CD8-positive, alpha-beta memory T cell (primary cell): ENCODE measurements at regions not wholly inside any gene's neighbourhood (a gene's known extent, or its start where the extent isn't known, plus 50 kb on each side); places are given as distances from the start of the nearest gene placed in this dataset.

Experiments used
- CTCF ChIA-PET: fragments of 350-600 bp; sonication (Branson Sonifier 250); formaldehyde crosslinking; loops from one replicate; lab custom pipeline; 2021; ENCODE audit warnings: antibody characterized with exemption; lab: Charles Lee
- POLR2A ChIA-PET: fragments of 350-600 bp; sonication (Branson Sonifier 250); formaldehyde crosslinking; loops from one replicate; lab custom pipeline; 2021; ENCODE audit warnings: antibody characterized with exemption; lab: Charles Lee
- DNase-seq, 5 donors: peaks; one replicate each; pipeline versions ENCODE4 v3.0.0 to v3.0.0-alpha.2; 2020 to 2022; ENCODE audit warnings: mixed read lengths in 1 of 5
- H3K27ac ChIP-seq: one replicate; pipeline ENCODE4 v1.7.0; 2013; ENCODE audit warnings: low read depth, mild to moderate bottlenecking, low read length, moderate library complexity
- H3K27me3 ChIP-seq: 2 replicates; pipeline ENCODE4 v1.7.0; 2013; ENCODE audit warnings: low read length, mild to moderate bottlenecking; ENCODE audit not compliant: insufficient read depth, poor library complexity, severe bottlenecking
- H3K36me3 ChIP-seq: 2 replicates; pipeline ENCODE4 v1.7.0; 2013; ENCODE audit warnings: mild to moderate bottlenecking, low read length, moderate library complexity; ENCODE audit not compliant: insufficient read depth
- H3K4me1 ChIP-seq: 2 replicates; pipeline ENCODE4 v1.7.0; 2013; ENCODE audit warnings: mild to moderate bottlenecking, low read length, moderate library complexity; ENCODE audit not compliant: insufficient read depth
- H3K4me3 ChIP-seq: 2 replicates; pipeline ENCODE4 v1.7.0; 2013; ENCODE audit warnings: mild to moderate bottlenecking, low read length
- H3K9me3 ChIP-seq: 2 replicates; pipeline ENCODE4 v1.7.0; 2013; ENCODE audit warnings: mild to moderate bottlenecking, low read length
- H3K27ac Mint-ChIP-seq, 8 donors: one replicate each; pipeline ENCODE4 v1.8.0; 2020 to 2021; ENCODE audit warnings: mixed read lengths in 8 of 8, mild to moderate bottlenecking in 6 of 8, inconsistent platforms in 3 of 8, moderate library complexity in 3 of 8
- H3K27me3 Mint-ChIP-seq, 2 donors: one replicate each; pipeline ENCODE4 v1.8.0; 2020 to 2021; ENCODE audit warnings: mixed read lengths in 2 of 2, mild to moderate bottlenecking in 1 of 2, moderate library complexity in 1 of 2
- H3K36me3 Mint-ChIP-seq, 3 donors: one replicate each; pipeline ENCODE4 v1.8.0; 2020 to 2021; ENCODE audit warnings: mixed read lengths in 3 of 3, inconsistent platforms in 1 of 3, mild to moderate bottlenecking in 1 of 3
- H3K4me1 Mint-ChIP-seq, 3 donors: one replicate each; pipeline ENCODE4 v1.8.0; 2020 to 2021; ENCODE audit warnings: mixed read lengths in 3 of 3, inconsistent platforms in 1 of 3, mild to moderate bottlenecking in 1 of 3
- H3K4me3 Mint-ChIP-seq, 7 donors: one replicate each; pipeline ENCODE4 v1.8.0; 2020 to 2021; ENCODE audit warnings: mixed read lengths in 7 of 7, mild to moderate bottlenecking in 6 of 7, moderate library complexity in 4 of 7, inconsistent platforms in 2 of 7
- H3K9me3 Mint-ChIP-seq, 5 donors: one replicate each; pipeline ENCODE4 v1.8.0; 2020 to 2022; ENCODE audit warnings: mixed read lengths in 5 of 5, mild to moderate bottlenecking in 3 of 5, moderate library complexity in 2 of 5, inconsistent platforms in 1 of 5

DNA sequence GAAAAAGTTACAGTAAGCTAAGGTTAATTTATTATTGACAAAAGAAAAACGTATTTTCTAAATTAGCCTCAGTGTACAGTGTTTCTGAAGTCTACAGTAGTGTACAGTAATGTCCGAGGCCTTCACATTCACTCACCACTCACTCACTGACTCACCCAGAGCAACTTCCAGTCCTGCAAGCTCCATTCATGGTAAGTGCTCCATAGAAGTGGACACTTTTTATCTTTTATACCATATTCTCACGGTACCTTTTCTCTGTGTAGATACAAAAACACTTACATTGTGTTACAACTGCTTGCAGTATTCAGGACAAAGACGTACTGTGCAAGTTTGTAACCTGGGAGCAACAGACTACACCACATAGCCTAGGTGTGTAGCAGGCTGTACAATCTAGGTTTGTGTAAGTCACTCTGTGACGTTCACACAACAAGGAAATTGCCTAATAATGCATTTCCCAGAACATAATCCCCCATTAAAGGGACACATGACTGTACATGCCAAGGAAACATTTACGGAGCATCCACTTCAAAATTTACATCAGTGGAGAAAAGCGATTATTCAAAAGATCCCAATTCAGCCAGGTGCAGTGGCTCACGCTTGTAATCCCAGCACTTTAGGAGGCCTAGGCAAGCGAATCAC, 133.4 kb downstream of the BANF2 start:
- Histone ChIP-seq H3K36me3 (no peaks in the 10 kb centered on the region), H3K4me1 (no peaks in the 10 kb centered on the region), H3K9me3 (no peaks in the 10 kb centered on the region), H3K27me3 (no peaks in the 10 kb centered on the region), H3K27ac (no peak overlapping the region), H3K4me3 (no peak overlapping the region)
- ChIA-PET CTCF (no interaction called here), POLR2A (no interaction called here)
- DNase-seq: no peak
- H3K27me3 Mint-ChIP-seq: peaks cover 0 to 5% of the 10 kb centered on the region in 2 donors
- no peaks in the 10 kb centered on the region for H3K4me1 Mint-ChIP-seq
- H3K27ac Mint-ChIP-seq: no peak overlapping the region
- no peak overlapping the region for H3K4me3 Mint-ChIP-seq
- H3K36me3 Mint-ChIP-seq: no peaks in the 10 kb centered on the region
- H3K9me3 Mint-ChIP-seq: no peaks in the 10 kb centered on the region

DNA sequence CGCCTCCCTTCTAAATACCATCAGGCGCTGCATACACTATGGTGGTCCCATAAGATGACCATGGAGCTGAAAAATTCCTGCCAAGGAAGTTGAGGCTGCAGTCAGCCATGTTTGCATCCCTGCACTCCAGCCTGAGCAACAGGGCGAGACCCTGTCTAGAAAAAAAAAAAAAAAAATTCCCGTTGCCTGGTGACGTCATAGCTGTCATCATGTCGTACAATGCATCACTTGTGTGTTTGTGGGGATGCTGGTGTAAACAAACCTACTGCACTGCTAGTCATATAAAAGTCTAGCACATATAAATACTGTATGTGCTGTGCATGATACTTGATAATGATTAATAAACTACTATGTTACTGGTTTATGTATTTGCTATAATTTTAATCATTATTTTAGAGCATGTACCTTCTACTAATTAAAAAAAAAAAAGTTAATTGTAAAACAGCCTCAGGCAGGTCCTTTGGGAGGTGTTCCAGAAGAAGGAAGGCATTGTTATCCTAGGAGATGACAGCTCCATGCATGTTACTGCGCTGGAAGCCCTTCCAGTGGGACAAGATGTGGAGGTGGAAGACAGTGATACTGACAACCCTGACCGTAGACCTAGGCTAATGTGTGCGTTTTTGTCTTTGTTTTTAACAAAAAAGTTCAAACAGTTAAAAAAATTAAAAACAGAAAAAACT, 132.6 kb downstream of the BANF2 start:
- Histone ChIP-seq H3K4me1 (no peaks in the 10 kb centered on the region), H3K4me3 (no peak overlapping the region), H3K27me3 (no peaks in the 10 kb centered on the region), H3K9me3 (no peaks in the 10 kb centered on the region), H3K27ac (no peak overlapping the region), H3K36me3 (no peaks in the 10 kb centered on the region)
- H3K27me3 Mint-ChIP-seq: peaks cover 0 to 6% of the 10 kb centered on the region in 2 donors
- DNase-seq: no peak
- H3K9me3 Mint-ChIP-seq: no peaks in the 10 kb centered on the region
- ChIA-PET CTCF (no interaction called here), POLR2A (no interaction called here)
- H3K36me3 Mint-ChIP-seq: no peaks in the 10 kb centered on the region
- H3K4me3 Mint-ChIP-seq: no peak overlapping the region
- H3K27ac Mint-ChIP-seq: no peak overlapping the region
- H3K4me1 Mint-ChIP-seq: no peaks in the 10 kb centered on the region

DNA sequence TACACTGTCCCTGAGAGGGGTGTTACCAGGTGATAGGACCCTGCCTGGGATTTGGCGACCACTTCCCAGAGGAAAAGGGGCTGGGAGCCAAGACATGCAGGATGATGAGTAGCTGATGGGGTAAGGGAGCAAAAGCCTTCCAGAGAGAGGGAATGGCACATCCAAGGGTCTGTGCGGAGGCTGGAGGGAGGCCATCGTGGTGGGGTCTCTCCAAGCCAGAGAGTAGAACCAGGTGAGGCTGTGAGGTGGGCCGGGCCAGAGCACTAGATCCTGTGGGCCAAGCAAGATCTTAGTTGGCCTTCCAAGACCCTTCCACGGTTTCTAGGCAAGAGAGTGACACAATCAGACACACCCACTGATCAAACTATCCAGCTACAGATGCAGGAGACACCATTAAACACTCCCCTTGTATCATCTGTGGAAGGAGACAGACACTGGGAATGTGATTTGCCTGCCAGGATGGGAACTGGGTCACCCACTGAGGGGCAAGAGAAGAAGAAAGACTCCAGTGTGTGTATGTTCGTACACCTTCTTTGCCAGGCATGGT, 128.9 kb downstream of the BANF2 start:
- ChIA-PET POLR2A (no interaction called here), CTCF (no interaction called here)
- no peaks in the 10 kb centered on the region for H3K9me3 Mint-ChIP-seq
- no peak for DNase-seq
- no peak overlapping the region for H3K27ac Mint-ChIP-seq
- Histone ChIP-seq H3K9me3 (no peaks in the 10 kb centered on the region), H3K4me1 (no peaks in the 10 kb centered on the region), H3K4me3 (no peak overlapping the region), H3K27ac (no peak overlapping the region), H3K36me3 (no peaks in the 10 kb centered on the region), H3K27me3 (no peaks in the 10 kb centered on the region)
- no peak overlapping the region for H3K4me3 Mint-ChIP-seq
- H3K36me3 Mint-ChIP-seq: no peaks in the 10 kb centered on the region
- H3K4me1 Mint-ChIP-seq: no peaks in the 10 kb centered on the region
- peaks cover 0 to 7% of the 10 kb centered on the region in 2 donors for H3K27me3 Mint-ChIP-seq

DNA sequence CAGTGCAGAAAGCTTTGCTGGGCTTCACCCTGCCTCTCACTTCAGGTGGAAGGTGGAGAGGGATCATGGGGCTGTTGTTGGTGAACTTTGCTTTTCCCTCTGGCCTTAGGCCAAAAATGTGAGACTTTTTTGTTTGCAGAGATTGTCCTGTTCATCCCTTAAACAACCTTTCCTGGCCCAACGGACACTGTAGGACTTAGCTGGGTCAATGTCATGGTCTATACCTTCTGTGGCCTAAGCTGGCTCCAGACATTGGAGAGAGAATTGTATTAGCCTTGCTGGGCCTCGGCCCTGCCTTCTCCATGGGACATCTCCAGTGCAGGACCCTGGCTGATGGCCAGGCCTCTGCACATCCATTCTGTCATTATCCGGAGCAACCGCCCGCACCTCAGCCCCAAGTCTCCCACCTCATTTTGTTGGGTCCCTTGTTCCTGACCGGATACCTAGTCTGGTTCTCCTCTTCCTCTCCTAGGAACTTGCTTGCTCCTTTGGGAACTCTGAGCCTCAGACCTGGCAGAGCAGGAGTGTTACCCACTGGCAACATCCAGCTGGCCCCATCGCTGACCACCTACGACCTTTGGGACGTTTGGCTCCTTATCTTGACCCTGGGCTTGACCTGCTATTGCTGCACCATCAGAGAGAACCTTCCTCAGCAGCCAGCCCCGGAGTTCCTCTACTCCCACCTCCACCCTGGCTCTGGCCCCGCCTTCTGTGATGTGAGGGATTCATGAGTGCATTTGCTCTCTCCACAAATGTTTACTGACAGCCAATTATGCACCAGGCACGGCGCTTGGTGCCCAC, 128.2 kb downstream of the BANF2 start:
- no peaks in the 10 kb centered on the region for H3K4me1 Mint-ChIP-seq
- POLR2A ChIA-PET: no interaction called here
- H3K36me3 Mint-ChIP-seq: no peaks in the 10 kb centered on the region
- Histone ChIP-seq H3K27ac (no peak overlapping the region), H3K27me3 (no peaks in the 10 kb centered on the region), H3K9me3 (no peaks in the 10 kb centered on the region), H3K4me1 (no peaks in the 10 kb centered on the region), H3K36me3 (no peaks in the 10 kb centered on the region), H3K4me3 (no peak overlapping the region)
- no peak for DNase-seq
- no peak overlapping the region for H3K27ac Mint-ChIP-seq
- no peaks in the 10 kb centered on the region for H3K9me3 Mint-ChIP-seq
- H3K27me3 Mint-ChIP-seq: peaks cover 0 to 9% of the 10 kb centered on the region in 2 donors
- no peak overlapping the region for H3K4me3 Mint-ChIP-seq
- CTCF ChIA-PET: interaction anchor here (1.0 kb wide), 1 partner anchor 15 kb away, joined by 4 read pairs; no protein-coding TSS in a partner anchor

DNA sequence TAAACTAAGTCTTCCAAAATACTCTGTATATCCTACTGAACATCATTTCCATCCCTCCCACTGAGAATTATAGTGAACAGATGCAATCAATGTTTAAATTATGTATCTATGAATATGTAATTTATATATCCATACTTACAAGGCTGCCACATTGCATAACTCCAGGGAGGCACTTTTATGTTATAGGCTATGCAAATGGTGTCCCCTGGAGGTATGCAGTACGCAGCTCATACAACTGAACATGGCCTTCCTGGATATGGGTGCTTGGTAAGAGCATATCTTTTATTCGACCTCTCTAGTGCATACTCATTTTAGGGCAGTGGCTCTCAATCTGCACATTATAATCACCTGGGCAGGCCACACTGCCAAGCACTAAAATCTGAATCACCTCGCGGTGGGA, 127.3 kb downstream of the BANF2 start:
- Histone ChIP-seq H3K9me3 (no peaks in the 10 kb centered on the region), H3K4me1 (no peaks in the 10 kb centered on the region), H3K27me3 (no peaks in the 10 kb centered on the region), H3K4me3 (no peak overlapping the region), H3K27ac (no peak overlapping the region), H3K36me3 (no peaks in the 10 kb centered on the region)
- CTCF ChIA-PET: interaction anchor here (1.0 kb wide), 1 partner anchor 14 kb away, joined by 4 read pairs; no protein-coding TSS in a partner anchor
- POLR2A ChIA-PET: no interaction called here
- no peak overlapping the region for H3K4me3 Mint-ChIP-seq
- no peak for DNase-seq
- H3K27me3 Mint-ChIP-seq: peaks cover 0 to 10% of the 10 kb centered on the region in 2 donors
- no peaks in the 10 kb centered on the region for H3K9me3 Mint-ChIP-seq
- H3K36me3 Mint-ChIP-seq: no peaks in the 10 kb centered on the region
- H3K27ac Mint-ChIP-seq: no peak overlapping the region
- H3K4me1 Mint-ChIP-seq: no peaks in the 10 kb centered on the region

DNA sequence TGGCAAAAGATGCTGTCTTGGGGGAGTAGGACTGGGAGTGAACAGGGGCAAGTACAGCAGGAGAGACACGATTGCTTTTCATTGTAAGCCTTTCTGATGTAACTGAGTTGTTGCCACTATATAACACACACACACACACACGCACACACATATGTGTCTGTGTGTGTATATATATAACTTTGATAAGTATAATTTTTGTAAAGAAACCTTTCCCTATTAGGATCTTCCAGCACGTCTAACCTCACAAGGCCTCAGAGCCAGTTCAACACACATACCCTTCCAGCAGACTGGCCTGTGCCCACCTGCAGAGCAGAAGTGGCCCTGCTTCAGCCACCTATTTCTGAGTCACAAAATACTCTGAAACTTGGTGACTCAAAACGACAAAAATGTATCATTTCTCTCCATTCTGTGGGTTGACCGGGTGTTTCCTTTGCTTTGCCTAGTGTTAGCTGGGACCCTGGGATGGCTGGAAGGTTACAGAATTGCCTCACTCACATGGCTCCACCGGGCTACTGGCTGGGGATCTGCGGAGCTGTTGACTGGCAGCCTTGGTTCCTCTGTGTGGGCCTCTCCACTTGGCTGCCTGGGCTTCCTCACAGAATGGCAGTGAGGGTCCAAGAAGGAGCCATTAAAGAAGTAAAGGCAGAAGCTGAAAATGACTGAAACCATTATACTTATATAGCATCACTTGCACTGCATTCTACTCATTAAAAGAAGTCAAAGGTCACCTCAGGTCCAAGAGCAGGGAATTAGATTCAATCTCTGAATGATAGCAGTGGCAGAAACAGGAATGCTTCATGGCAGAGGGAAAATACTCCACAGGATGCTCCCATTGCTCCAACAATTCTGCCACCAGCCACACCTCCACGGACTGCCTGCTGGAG, 126.4 kb downstream of the BANF2 start:
- Mint-ChIP-seq H3K9me3 (no peaks in the 10 kb centered on the region), H3K4me1 (no peaks in the 10 kb centered on the region), H3K27me3 (peaks cover 0 to 10% of the 10 kb centered on the region in 2 donors), H3K4me3 (no peak overlapping the region), H3K27ac (peak overlapping the region in 1 of 8 donors; percentile 58), H3K36me3 (no peaks in the 10 kb centered on the region)
- ChIA-PET CTCF (interaction anchor here (1.0 kb wide), 1 partner anchor 14 kb away, joined by 4 read pairs; no protein-coding TSS in a partner anchor), POLR2A (no interaction called here)
- H3K4me3 ChIP-seq: no peak overlapping the region
- no peak for DNase-seq
- no peak overlapping the region for H3K27ac ChIP-seq
- H3K27me3 ChIP-seq: no peaks in the 10 kb centered on the region
- no peaks in the 10 kb centered on the region for H3K36me3 ChIP-seq
- H3K9me3 ChIP-seq: no peaks in the 10 kb centered on the region
- no peaks in the 10 kb centered on the region for H3K4me1 ChIP-seq

DNA sequence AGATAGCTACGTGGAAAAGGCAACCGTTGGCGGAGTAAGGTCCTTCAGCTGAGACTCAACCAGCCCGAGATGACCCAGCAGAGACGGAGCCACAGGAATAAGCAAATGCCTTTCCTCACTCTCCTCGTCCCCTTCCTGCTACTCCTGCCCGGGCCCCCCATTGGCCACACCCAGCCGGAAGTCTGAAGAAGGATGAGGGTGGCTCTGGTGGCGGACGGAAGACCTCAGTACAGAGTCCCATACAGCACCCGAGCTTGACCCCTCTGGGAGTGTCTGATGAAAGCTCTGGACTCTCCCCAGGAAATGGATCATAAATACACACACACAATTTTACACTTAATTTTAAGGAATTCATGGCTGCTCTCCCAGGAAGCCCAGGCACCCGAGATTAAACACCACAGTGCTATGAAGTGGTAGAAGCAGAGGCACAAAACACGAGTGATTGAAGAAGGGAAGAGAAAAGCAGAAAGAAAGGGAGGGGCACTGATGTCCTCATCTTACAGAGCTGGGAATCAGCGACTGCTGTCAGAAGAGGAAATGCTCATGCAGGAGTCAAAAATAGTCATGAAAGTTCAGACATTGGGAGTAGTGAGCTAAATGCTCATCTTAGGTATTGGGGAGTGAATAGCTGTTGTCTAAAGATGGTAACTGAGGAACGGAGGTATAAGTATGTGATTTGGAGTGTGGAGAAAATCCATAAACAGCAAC, 125.6 kb downstream of the BANF2 start:
- no peaks in the 10 kb centered on the region for H3K36me3 ChIP-seq
- Mint-ChIP-seq H3K4me3 (peak overlapping the region in 1 of 7 donors; percentile 37), H3K36me3 (no peaks in the 10 kb centered on the region), H3K4me1 (no peaks in the 10 kb centered on the region), H3K9me3 (no peaks in the 10 kb centered on the region), H3K27me3 (peaks cover 0 to 10% of the 10 kb centered on the region in 2 donors), H3K27ac (no peak overlapping the region)
- H3K27ac ChIP-seq: no peak overlapping the region
- H3K4me1 ChIP-seq: no peaks in the 10 kb centered on the region
- CTCF ChIA-PET: no interaction called here
- no peak for DNase-seq
- no peak overlapping the region for H3K4me3 ChIP-seq
- no peaks in the 10 kb centered on the region for H3K9me3 ChIP-seq
- POLR2A ChIA-PET: no interaction called here
- no peaks in the 10 kb centered on the region for H3K27me3 ChIP-seq
